Heart right ventricle (tissue), 16 donors: ENCODE measurements at regions not wholly inside any gene's neighbourhood (a gene's known extent, or its start where the extent isn't known, plus 50 kb on each side); places are given as distances from the start of the nearest gene placed in this dataset.
A peak's percentile ranks its signal among the peaks of the same experiment; 100 is the strongest.

ENCODE experiments used
- ATAC-seq, 8 donors: fragments of 200-7000 bp; cut with Tn5 transposase; one replicate each; pipeline ENCODE4 v1.9.1; 2020; ENCODE audit warnings: mild to moderate bottlenecking in 8 of 8, moderate library complexity in 8 of 8, moderate number of reproducible peaks in 1 of 8
- DNase-seq, 2 donors: peaks; one replicate each; pipeline ENCODE4 v3.0.0-alpha.2; 2020
- H3K27ac ChIP-seq, 10 donors: fragments of 200-600 bp; sonication (generic) in 2 of 10; one replicate each; pipeline versions ENCODE4 v1.5.0 to v1.8.0; 2020 to 2022; ENCODE audit warnings: mild to moderate bottlenecking in 3 of 10
- H3K27me3 ChIP-seq, 7 donors: fragments of 200-600 bp; one replicate each; pipeline ENCODE4 v1.8.0; 2021 to 2022; ENCODE audit warnings: mild to moderate bottlenecking in 2 of 7
- H3K36me3 ChIP-seq, 9 donors: fragments of 200-600 bp; sonication (generic) in 1 of 9; one replicate each; pipeline versions ENCODE4 v1.5.0 to v1.8.0; 2020 to 2022; ENCODE audit warnings: mild to moderate bottlenecking in 2 of 9
- H3K4me1 ChIP-seq, 9 donors: fragments of 200-600 bp; sonication (generic) in 1 of 9; one replicate each; pipeline versions ENCODE4 v1.5.0 to v1.8.0; 2020 to 2022; ENCODE audit warnings: mild to moderate bottlenecking in 4 of 9
- H3K4me3 ChIP-seq, 10 donors: fragments of 200-600 bp; sonication (generic) in 2 of 10; one replicate each; pipeline versions ENCODE4 v1.5.0 to v1.8.0; 2020 to 2022; ENCODE audit warnings: mild to moderate bottlenecking in 7 of 10, moderate library complexity in 2 of 10
- H3K9me3 ChIP-seq, 11 donors: fragments of 200-600 bp in 10 of 11; sonication (generic) in 2 of 11; one replicate each; pipeline versions ENCODE4 v1.5.0 to v1.8.0; 2013 to 2022; ENCODE audit warnings: mild to moderate bottlenecking in 2 of 11, control low read depth in 1 of 11, moderate library complexity in 1 of 11
- CTCF ChIP-seq, 9 donors: fragments of 200-600 bp; sonication (generic) in 2 of 9; IDR thresholded peaks; one replicate each; pipeline versions ENCODE4 v1.5.0 to v1.8.0; 2021 to 2022; ENCODE audit warnings: antibody characterized with exemption in 9 of 9, mild to moderate bottlenecking in 5 of 9, moderate library complexity in 1 of 9
- WGBS, 2 donors: extraction: QIAGEN DNeasy Blood & Tissue Kit; methylation state at CpG; one replicate each; pipeline ENCODE4 v1.1.7; 2013; ENCODE audit warnings: inconsistent platforms in 1 of 2; 5-methylcytosine and 5-hydroxymethylcytosine counted together
- intact Hi-C, 10 donors: fragments of 100-400 bp; cut with DNase I; formaldehyde crosslinking; loops; one replicate each; pipeline versions ENCODE4 v1.11.1 to v1.14.2; 2022
- donor health status: Arrhythmogenic right ventricular cardiomyopathy.
- donor health status: ischemic (EF 13 %, LVEDD 7.1; RV severe dilation, severe dysfunction).
- donor health status: healthy with polysubstance abuse.
- donor health status: DM: no; HTN: yes; CAD: no.
- donor health status: DM: no; HTN: no; CAD: no.
- donor health status: ischemic (EF 25% LVEDD 6.9; RV normal size, moderate dysfunction).
- donor health status: ischemic (EF 25% LVEDD 5.7; RV mildly dilated, moderate dysfunction).
- donor health status: healthy.
- donor health status: DM: yes; HTN: yes; CAD: no.
- donor health status: Ischemic cardiomyopathy.
- donor health status: ischemic (EF 35%, LVEDD 5.7; RV mildly dilated, moderate dysfunction).
- donor health status: nonischemic (EF 11% LVEDD 7.7; RV severe dilation, severe dysfunction).
- donor health status: DM: yes; HTN: yes; CAD: no.
- donor health status: PGD.
- donor health status: ischemic (EF 29% LVEDD 5.4; RV normal size, mild dysfunction).
- donor health status: nonischemic (EF 23%, LVEDD 6.1; RV moderate dilation, normal function).

DNA sequence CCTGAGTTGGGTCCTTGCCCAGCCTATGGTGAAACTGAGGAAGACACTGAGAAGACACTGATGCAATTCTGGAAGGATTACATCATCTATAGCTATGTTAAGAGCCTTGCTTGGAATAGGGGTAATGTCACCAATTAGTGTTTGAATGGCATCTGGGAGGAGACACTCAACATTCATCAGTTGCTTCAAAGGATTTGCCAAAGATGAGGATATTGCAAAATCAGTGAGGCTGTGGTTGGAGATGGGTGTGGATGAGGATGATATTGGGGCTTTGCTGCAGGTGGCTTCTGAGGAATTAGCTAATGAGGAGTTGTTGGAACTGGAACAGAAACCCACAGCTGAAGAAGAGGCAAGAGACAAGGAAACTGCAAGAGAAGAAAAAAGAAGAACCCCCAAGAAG lies 146.7 kb upstream of the SP4 start:
- ATAC-seq = no peak

DNA sequence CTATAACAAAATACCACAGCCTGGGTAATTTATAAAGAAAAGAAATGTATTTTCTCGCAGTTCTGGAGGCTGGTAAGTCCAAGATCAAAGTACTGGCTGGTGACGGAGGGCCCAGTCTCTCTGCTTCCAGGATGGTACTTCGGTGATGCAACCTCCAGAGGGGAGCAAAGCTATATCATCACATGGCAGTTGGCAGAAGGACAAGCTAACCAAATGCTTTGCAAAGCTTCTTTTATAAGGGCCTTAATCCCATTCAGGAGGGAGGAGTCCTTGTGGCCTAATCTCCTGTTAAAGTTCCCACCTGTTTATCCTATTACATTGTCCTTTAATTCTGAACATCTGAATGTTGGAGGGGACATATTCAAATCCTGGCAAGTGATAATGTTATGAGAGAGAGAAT lies 134.1 kb upstream of the SP4 start:
- no peak for DNase-seq
- Histone ChIP-seq H3K9me3 (no peaks in the 10 kb centered on the region), H3K27ac (no peak overlapping the region), H3K36me3 (no peaks in the 10 kb centered on the region), H3K27me3 (peaks cover 0 to 15% (median 0%) of the 10 kb centered on the region in 7 donors), H3K4me3 (no peak overlapping the region), H3K4me1 (no peaks in the 10 kb centered on the region)
- intact Hi-C loops = no loop called here
- ATAC-seq = no peak
- 87 to 91% methylated on average over 3 of the region's 3 CpGs for whole genome bisulfite sequencing, 2 donors
- no peak for TF ChIP-seq CTCF (IDR thresholded peaks at IDR 0.05)

More for the DNA sequence above, 146.7 kb upstream of the SP4 start:
- TF ChIP-seq CTCF (IDR thresholded peaks at IDR 0.05) = no peak
- Histone ChIP-seq H3K9me3 (no peaks in the 10 kb centered on the region), H3K27ac (no peak overlapping the region), H3K4me1 (no peaks in the 10 kb centered on the region), H3K36me3 (no peaks in the 10 kb centered on the region), H3K27me3 (no peaks in the 10 kb centered on the region), H3K4me3 (no peak overlapping the region)
- intact Hi-C loops = no loop called here
- no peak for DNase-seq

DNA sequence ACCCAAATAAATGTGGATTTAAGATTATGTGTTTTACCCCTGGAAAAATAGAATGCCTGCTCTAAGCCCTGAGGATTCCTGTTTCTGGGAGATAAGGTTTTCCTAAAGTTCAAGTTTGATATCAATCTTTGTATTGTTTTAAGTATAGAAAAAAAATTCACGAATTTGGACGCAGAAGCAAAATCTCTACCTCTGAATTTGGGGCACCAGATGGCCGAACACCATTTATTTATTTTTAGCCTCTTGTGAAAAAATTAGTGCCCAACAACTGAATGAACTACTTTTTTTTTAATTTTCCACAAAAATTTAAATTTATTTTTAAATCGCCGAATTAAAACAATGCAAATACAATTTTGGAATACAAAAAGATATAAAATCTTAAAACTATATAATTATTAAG lies 128.1 kb upstream of the SP4 start:
- no peak for ATAC-seq
- 90 to 92% methylated on average over 5 of the region's 5 CpGs for WGBS, 2 donors
- peaks cover 0 to 19% (median 0%) of the 10 kb centered on the region in 7 donors for H3K27me3 ChIP-seq
- intact Hi-C loops = no loop called here
- no peaks in the 10 kb centered on the region for H3K9me3 ChIP-seq
- DNase-seq = no peak
- H3K36me3 ChIP-seq = no peaks in the 10 kb centered on the region
- no peaks in the 10 kb centered on the region for H3K4me1 ChIP-seq
- no peak overlapping the region for H3K4me3 ChIP-seq
- no peak for TF ChIP-seq CTCF (IDR thresholded peaks at IDR 0.05)
- no peak overlapping the region for H3K27ac ChIP-seq

DNA sequence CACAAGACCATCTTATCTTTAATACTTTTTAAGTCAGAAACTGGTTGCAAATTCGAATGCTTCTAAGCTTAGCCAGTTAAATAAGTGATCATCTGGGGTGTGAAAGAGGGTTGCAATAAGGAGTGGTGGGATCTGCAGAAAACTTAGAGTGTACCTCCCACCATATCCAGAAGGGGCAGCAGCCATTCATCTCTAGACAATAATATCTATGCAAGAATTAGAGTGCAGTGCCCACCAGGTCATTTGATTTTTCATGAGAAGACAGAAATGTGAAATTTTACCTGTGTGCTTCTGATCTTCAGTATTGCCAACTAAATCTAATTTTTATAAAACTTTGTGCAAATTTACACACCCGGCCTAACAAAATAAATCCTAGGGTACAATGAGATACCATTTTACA lies 127.2 kb upstream of the SP4 start:
- peak in 1 of 9 donors; percentile 18 for TF ChIP-seq CTCF (IDR thresholded peaks at IDR 0.05)
- ATAC-seq (no peak), DNase-seq (no peak)
- Histone ChIP-seq H3K4me3 (no peak overlapping the region), H3K27ac (no peak overlapping the region), H3K4me1 (no peaks in the 10 kb centered on the region), H3K9me3 (no peaks in the 10 kb centered on the region), H3K27me3 (peaks cover 0 to 16% (median 0%) of the 10 kb centered on the region in 7 donors), H3K36me3 (no peaks in the 10 kb centered on the region)
- WGBS, 2 donors = 75 to 78% methylated on average over 2 of the region's 2 CpGs
- intact Hi-C loops = no loop called here
